Upper lobe of left lung (tissue), 4 donors: ENCODE measurements at regions not wholly inside any gene's neighbourhood (a gene's known extent, or its start where the extent isn't known, plus 50 kb on each side); places are given as distances from the start of the nearest gene placed in this dataset.

Source experiments
- CTCF ChIP-seq, 6 experiments: fragments of 450-650 bp in 4 of 6; fragments of 200-600 bp in 2 of 6; sonication (generic) in 2 of 6; IDR thresholded peaks; one replicate each; pipeline ENCODE4 v1.5.1; 2016 to 2019; ENCODE audit warnings: antibody characterized with exemption in 6 of 6
- EP300 ChIP-seq, 4 donors: sonication (generic); formaldehyde crosslinking; IDR thresholded peaks; one replicate each; pipeline ENCODE4 v1.5.1; 2017; ENCODE audit warnings: antibody characterized with exemption in 4 of 4, control low read depth in 2 of 4
- POLR2A ChIP-seq, 4 donors: fragments of 450-650 bp; IDR thresholded peaks; one replicate each; pipeline ENCODE4 v1.5.1; 2016 to 2017; ENCODE audit warnings: antibody characterized with exemption in 4 of 4, mild to moderate bottlenecking in 2 of 4
- POLR2AphosphoS5 ChIP-seq, 2 donors: sonication (generic); formaldehyde crosslinking; IDR thresholded peaks; one replicate each; pipeline ENCODE4 v1.5.1; 2017; ENCODE audit warnings: antibody characterized with exemption in 2 of 2

DNA sequence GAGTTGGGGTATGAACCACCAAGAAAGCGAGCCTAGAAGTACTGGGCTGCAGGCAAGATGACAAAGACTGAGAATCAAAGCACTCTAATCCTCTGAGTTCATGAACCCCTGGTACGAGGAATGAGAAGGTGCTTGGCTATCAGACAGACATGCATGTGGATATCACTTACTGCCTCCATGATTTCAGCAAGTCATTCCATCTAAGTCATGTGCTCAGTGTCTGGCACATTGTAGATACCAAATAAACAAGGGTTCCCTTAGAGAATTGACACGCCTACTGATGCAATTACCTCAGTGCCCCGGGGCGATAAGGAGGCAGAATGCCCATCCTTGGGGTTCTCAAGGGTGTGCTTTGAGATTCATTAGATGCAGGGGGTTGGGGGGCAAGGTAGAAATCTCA lies 125.6 kb upstream of the PKDCC start:
- TF ChIP-seq CTCF (IDR thresholded peaks at IDR 0.05) (no peak), POLR2A (IDR thresholded peaks at IDR 0.05) (no peak), EP300 (IDR thresholded peaks at IDR 0.05) (no peak), POLR2AphosphoS5 (IDR thresholded peaks at IDR 0.05) (no peak)
